Suppressor macrophage treated with lipopolysaccharide for 4 hours (primary cell): ENCODE measurements at regions not wholly inside any gene's neighbourhood (a gene's known extent, or its start where the extent isn't known, plus 50 kb on each side); places are given as distances from the start of the nearest gene placed in this dataset.

Source experiments
- DNase-seq: peaks from one replicate; pipeline ENCODE4 v3.0.0-alpha.2; 2020

DNA sequence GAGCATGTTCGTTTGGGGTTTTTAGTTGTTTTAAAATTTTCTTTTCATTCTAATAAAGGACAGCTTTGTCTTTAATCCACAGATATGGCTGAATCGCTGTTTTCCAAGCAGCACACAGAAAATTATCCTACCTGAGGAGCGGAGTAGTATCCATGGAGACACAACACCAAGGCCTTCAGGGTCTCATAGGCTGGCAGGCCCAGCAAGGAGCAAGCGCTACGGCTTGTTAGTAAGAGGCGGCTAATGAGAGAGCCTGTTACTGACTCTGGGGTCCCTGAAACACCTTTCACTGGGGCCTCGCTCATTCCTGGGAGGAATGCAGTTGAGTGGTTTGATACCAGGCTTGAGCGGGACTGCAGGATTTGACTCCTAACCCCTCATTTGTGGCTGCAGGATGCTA, 303.8 kb upstream of the CDH4 start:
- no peak for DNase-seq

DNA sequence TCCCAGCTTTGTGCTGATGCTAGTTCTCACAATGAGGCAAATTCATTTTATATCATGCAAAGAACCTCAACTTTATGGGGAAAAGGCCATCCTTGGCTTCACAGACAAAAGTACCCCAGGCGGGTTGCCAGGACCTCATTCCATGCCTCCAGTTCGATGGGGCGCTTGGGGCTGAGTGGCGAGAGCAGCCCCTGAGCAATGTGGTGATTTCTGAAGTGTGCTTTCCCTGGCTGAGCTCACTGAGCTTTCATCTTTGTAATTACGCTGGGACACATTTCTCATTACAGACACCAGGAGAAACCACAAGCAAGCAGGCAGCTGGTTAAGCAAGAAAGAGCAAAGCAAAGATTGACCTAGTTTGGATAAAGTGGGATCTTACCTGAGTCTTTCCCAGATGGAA, 301.5 kb upstream of the CDH4 start:
- DNase-seq = no peak

DNA sequence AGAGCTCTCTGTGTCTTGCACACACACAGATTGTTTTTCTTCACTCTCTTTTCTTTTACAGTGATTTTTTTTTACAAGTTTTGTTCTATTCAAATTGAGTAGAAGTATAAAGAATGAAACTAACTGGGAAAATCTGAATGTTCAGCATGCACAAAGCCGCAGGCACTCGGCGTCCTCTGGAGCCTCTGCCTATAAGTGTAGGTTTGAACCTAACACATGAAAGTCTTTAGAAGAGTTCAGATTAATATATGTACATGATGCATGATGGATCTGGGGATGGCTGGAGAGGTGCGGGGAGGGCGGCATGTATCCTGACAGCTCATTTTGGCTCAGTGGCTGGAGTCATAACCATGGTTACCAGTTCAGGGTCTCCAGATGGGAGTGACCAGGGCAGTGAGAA, 301.1 kb upstream of the CDH4 start:
- DNase-seq = no peak

DNA sequence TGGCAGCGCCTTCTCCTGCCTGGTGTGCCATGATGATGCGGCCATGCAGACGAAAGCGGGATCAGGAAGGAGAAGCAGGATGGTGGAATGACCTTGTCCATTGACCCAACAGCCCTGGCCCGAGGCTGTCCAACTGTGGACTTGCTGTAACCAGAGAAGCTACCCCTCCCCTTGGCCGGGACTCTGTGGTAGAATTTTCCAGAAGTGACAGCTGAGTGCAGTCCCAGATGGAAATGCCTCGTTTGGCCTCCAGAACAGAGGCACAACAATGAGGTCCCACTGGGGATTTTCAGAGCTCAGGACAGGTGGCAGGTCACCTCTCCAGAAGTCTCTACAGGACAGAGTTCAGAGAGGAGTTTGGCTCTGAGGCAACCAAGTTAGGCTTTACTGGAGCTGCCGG, 299.2 kb upstream of the CDH4 start:
- no peak for DNase-seq

DNA sequence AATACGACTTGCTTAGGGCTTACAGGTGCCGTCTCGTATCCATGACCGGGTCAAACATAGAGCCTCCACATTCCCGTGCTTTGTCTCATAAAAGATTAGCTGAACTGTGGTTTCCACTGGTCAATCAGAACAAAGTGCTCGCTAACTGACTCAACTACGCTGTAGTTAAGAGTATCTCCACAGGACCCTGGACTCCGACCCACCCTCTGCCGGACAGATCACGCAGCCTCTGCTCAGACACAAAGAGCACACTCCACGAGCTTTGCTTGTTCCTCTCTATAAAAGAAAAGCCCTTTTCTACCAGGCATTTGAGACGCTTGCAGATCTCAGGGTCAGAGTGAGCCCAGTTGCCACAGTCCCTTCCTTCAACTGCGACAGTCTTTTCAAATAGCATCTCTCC, 298.7 kb upstream of the CDH4 start:
- DNase-seq = no peak

DNA sequence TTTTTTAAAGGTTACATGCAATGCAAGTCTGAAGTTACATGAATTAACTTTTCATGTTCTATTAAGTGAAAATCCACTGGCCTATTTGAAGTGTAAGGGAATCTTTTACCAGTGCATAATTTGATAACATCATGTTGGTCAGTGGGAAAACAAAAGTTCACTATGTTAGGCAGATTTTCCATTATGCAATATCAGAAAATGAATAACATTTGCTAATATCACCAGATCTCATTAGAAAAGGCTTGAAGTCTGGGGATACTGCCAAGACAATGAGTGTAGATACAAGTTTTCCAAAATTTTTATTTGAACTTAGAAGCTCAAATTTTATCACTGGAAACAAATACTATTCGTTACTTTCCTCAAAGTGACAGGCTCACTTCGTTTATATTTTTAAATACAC, 296.4 kb upstream of the CDH4 start:
- no peak for DNase-seq

DNA sequence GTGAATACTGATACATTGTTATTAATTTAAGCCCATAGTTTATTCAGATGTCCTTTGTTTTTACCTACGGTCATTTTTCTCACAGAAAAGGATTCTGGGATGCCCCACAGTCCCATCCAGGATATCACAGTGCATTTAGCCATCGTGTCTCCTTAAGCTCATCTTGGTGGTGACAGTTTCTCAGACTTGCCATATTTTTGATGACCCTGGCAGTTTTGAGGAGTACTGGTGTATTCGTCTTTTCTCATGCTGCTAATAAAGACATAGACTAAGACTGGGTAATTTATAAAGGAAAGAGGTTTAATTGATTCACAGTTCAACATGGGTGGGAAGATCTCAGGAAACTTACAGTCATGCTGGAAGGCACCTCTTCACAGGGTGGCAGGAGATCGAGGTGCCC, 295.9 kb upstream of the CDH4 start:
- DNase-seq = no peak

DNA sequence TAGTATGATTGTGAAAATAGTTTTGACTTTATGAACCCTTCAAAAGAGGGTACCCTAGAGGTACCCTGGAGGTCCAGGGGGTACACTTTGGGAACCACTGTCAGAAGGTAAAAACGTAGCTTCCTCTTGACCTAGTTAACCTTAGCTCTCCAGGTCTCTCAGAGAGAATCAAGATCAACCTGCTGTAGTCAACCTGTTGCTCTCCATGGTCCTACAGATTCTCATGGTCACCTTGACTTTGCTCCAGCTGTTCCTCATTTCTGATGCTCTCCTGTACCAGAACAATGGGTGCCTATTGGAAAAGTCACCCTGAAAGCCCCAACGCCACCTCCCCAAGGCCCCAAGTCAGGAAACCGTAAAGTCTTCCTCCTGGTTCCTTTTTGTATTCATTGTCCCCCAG, 294.4 kb upstream of the CDH4 start:
- no peak for DNase-seq

- DNase-seq = no peak
Observed at GRCh38 chr20:60959971-60960370, 292.1 kb upstream of the CDH4 start.

DNA sequence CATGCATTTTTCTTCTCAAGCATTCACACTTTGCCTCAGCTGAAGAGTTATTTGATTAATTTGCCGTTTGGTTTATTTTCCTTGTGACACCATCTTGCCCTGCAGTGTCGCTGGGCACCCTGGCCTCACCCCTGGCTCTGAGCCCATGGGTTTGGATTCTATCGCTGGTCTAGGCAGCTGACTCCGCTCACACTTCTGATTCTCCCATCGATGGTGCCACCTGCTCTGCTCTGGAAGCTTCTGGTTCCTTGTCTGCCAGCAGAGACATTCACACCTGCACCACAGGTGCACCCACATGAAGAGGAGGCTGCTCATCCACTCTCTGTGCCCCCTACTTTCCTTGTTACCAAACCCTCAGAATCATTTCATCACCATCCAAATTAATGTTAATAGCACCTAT, 291.6 kb upstream of the CDH4 start:
- DNase-seq = no peak

GRCh38 chr20:60961551-60961950, 290.5 kb upstream of the CDH4 start:
- no peak for DNase-seq

DNA sequence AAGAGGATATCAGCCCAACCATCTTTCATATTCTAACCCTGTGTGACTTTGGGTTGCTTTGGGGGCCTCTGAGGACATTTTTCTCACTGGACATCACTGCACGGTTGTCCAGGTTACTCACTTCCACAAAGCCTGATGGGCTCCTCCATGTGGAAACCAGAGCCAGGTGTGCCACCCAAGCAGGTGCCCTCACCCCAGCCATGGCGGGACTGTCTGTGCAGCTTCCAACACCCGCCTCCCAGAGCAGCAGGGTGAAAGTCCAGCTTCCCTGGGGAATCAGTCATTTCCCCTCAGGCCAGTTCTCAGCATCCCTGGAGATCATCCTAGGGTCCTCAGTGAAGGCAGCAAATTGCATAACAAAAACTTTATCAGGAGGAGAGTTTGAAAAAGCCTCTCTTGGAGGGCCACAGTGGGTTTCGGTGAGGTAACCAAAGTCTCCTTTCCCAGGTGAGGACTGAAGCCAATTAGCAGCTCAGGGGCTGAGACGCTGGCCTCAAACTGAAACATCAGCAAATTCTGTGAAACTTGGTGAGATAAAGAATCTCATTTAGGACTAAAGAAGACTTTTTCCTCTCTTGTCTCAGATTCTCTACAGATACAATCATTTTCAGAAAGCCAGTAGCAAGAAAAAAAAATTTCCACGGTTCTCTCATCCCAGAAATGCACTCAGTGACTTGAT, 289.6 kb upstream of the CDH4 start:
- no peak for DNase-seq

DNA sequence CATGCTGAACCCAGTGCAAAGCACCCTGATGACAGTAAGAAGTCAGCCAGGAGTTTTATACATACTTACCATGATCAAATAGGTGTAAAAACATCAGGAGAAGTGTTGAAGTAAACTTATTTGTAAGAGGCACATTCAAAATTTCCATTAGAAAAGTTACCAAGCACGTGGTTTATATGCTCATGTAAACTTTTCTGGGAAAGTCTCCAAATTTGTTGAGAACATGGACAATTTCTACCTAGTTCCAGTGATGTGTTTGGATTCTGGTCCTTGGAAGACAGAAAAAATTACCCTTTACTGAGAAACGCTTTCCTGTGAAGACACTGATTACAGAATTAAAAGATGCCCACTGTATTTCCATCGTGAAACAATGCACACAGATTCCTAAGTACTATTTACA, 288.9 kb upstream of the CDH4 start:
- DNase-seq = no peak

DNA sequence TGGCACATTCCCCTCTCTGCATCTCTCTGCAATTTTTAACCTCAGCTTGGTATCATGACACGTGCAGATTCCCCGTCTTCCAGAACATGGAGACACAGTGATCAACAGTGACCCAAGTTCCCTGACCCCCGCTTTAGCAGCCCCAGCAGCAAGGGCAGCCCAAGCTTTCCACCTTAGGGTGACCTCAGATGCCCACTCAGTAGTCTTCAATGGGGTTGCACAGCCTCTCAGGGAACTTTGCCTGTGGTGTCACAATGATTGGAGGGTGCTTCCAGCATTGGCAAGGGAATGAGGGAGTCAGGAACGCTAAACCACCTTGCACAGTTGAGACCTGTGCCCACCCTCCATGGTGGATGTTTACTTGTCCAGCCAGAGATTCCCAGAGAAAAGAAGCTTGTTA, 287.1 kb upstream of the CDH4 start:
- DNase-seq = no peak

DNA sequence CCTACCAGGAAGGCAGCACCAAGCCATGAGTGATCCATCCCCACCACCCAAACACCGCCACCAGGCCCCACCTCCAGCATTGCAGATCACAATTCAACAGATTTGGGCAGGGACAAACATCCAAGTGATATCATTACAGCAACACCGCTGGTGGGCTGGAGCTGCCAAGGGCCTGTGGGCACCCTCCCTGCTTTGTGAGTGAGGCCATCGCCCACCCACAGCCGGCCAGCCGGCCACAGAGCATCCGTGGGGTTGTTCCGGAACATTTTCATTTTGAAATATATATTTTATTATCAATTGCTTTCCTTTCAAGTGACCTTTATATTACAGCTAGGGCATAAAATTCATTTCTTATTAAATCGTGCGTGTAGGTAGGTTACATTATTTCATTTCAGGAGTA, 286.0 kb upstream of the CDH4 start:
- no peak for DNase-seq

GRCh38 chr20:60966766-60967165, 285.3 kb upstream of the CDH4 start:
- DNase-seq = no peak

GRCh38 chr20:60967431-60968316, 284.4 kb upstream of the CDH4 start:
- no peak for DNase-seq

- no peak for DNase-seq
Observed at GRCh38 chr20:60968853-60969720, 283.0 kb upstream of the CDH4 start.

- no peak for DNase-seq
Observed at GRCh38 chr20:60970601-60971000, 281.5 kb upstream of the CDH4 start.

DNA sequence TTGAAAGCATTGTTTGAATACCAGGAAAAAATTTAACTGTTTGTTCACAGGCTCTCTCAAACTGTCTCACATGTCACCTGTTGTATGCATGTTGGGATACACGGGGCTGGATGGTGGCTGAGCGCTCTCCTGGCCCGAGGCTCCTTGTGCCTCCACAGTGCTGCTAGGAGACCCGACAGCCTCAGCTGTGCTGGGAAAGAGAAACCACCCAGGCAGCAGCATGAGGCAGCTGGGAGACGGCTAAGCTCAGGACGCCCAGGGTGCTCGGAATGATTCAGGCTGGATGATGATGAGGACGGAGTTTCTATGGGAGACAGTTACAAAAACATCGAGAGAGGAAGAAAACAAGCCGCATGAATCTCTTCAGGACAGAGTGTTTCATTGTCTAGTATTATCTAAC, 278.0 kb upstream of the CDH4 start:
- DNase-seq = no peak

DNA sequence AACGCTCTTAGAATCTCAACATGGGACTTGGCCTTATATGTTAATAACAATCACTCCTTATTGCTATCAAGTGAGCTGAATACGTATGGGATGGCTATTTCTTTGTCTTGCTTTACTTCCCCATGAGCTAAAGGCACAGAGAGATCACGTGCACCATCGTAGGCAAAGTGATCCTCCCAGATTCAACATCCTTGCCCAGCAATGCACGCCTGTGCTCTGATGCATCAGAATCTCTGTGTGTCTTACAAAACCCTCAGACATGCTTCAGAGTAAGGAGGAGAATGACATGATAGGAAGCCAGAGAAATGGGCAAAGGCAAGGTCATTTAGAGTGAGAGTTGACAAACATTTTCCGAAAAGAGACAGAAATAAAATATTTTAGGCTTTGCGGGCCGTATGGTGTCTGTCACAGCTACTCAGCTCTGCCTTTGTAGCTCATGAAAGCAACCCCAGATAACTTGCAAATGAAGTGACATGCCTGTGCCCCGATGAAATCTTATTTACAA, 277.6 kb upstream of the CDH4 start:
- DNase-seq = no peak

DNA sequence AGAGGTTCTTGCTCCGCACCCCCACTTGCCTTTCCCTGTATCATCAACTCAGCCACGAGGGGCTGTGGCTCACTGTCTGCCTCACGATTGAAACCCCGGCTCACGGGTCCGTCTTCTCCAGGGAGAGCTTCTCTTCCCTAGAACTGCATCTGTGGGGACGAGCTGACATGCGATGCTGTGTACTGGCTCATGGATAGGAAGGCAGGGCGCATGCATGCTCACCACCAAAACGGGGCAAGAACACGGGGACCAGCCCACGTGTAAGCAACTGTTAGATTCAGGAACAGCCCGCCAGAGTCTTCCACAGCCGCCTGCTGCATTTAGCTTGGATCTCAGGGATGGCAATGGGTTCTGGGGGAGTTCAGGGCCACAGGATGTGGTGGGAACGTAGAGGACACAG, 275.9 kb upstream of the CDH4 start:
- no peak for DNase-seq

GRCh38 chr20:60976913-60977312, 275.1 kb upstream of the CDH4 start:
- no peak for DNase-seq

DNA sequence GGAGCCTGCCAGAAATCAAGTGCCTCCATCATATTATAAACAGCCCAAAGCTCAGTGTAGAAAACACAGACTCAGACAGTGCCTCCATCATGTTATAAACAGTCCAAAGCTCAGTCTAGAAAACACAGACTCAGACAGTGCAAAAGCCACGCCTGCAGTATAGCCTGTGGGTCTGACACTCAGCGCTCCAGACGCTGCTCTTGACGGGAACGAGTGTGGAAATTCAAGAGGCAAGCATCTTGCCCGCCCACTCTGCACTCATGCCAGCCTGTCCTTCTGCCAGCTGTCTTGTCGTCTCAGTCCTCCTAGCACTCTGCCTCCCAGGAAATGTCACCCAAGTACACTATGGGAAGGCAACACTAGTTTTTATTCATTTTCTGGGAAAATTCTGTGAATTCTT, 274.2 kb upstream of the CDH4 start:
- no peak for DNase-seq
